Bronchial epithelial cell (primary cell): ENCODE measurements at regions not wholly inside any gene's neighbourhood (a gene's known extent, or its start where the extent isn't known, plus 50 kb on each side); places are given as distances from the start of the nearest gene placed in this dataset.

ENCODE experiments used
- DNase-seq: peaks from one replicate; pipeline ENCODE4 v3.0.0-alpha.2; 2010; ENCODE audit warnings: low read depth
- FAIRE-seq: peaks from 2 replicates; lab custom pipeline; 2011; peaks lifted over from hg19 to GRCh38; lab: Jason Lieb, UNC
- H3K27me3 ChIP-seq: 2 replicates; pipeline ENCODE4 v1.5.1; 2011; ENCODE audit warnings: low read length; ENCODE audit not compliant: control insufficient read depth, insufficient read depth
- H3K36me3 ChIP-seq: 2 replicates; pipeline ENCODE4 v1.5.1; 2011; ENCODE audit warnings: low read length; ENCODE audit not compliant: control insufficient read depth, insufficient read depth
- H3K4me3 ChIP-seq: 2 replicates; pipeline ENCODE4 v1.5.1; 2011; ENCODE audit warnings: mild to moderate bottlenecking, low read depth, low read length, control low read depth
- CTCF ChIP-seq: IDR thresholded peaks from 2 replicates; pipeline ENCODE4 v1.5.1; 2011; ENCODE audit warnings: mild to moderate bottlenecking, moderate library complexity, low read length, control low read depth, inconsistent platforms; ENCODE audit not compliant: insufficient read depth, severe bottlenecking

- no peak for DNase-seq
- no peak for FAIRE-seq
- Histone ChIP-seq H3K36me3 (no peaks in the 10 kb centered on the region), H3K27me3 (no peaks in the 10 kb centered on the region), H3K4me3 (no peak overlapping the region)
- TF ChIP-seq CTCF: no peak
Measured at GRCh38 chr13:72657379-72657778, 70.0 kb downstream of the MZT1 start.

- no peak for FAIRE-seq
- DNase-seq: no peak
- no peak for TF ChIP-seq CTCF
- Histone ChIP-seq H3K27me3 (no peaks in the 10 kb centered on the region), H3K36me3 (no peaks in the 10 kb centered on the region), H3K4me3 (no peak overlapping the region)
Measured at GRCh38 chr13:72656357-72656756, 71.1 kb downstream of the MZT1 start.

- no peak for TF ChIP-seq CTCF
- DNase-seq (no peak), FAIRE-seq (no peak)
- Histone ChIP-seq H3K36me3 (no peaks in the 10 kb centered on the region), H3K4me3 (no peak overlapping the region), H3K27me3 (no peaks in the 10 kb centered on the region)
Measured at GRCh38 chr13:72653506-72653905, 73.9 kb downstream of the MZT1 start.

GRCh38 chr13:72652681-72653080 lies 74.7 kb downstream of the MZT1 start:
- TF ChIP-seq CTCF: no peak
- FAIRE-seq: no peak
- no peaks in the 10 kb centered on the region for H3K36me3 ChIP-seq
- peak; percentile 63 for DNase-seq
- no peaks in the 10 kb centered on the region for H3K27me3 ChIP-seq
- no peak overlapping the region for H3K4me3 ChIP-seq

- FAIRE-seq: no peak
- peak; percentile 25 for TF ChIP-seq CTCF
Measured at GRCh38 chr13:72651144-72651543, 76.3 kb downstream of the MZT1 start.

GRCh38 chr13:72650051-72650700 lies 77.3 kb downstream of the MZT1 start:
- H3K4me3 ChIP-seq: no peak overlapping the region
- H3K27me3 ChIP-seq: no peaks in the 10 kb centered on the region
- FAIRE-seq: no peak
- DNase-seq: no peak
- TF ChIP-seq CTCF: no peak
- H3K36me3 ChIP-seq: no peaks in the 10 kb centered on the region

More at GRCh38 chr13:72651144-72651543, 76.3 kb downstream of the MZT1 start:
- Histone ChIP-seq H3K4me3 (no peak overlapping the region), H3K36me3 (no peaks in the 10 kb centered on the region), H3K27me3 (no peaks in the 10 kb centered on the region)
- peak; percentile 33 for DNase-seq
